ENCODE measurements at regions not wholly inside any gene's neighbourhood (a gene's known extent, or its start where the extent isn't known, plus 50 kb on each side); places are given as distances from the start of the nearest gene placed in this dataset.

GRCh38 chr7:25626451-25627131 lies 398.3 kb upstream of the NPVF start:
- no peak for DNase-seq
- intact Hi-C loops (cut with DNase I) = no loop called here

DNA sequence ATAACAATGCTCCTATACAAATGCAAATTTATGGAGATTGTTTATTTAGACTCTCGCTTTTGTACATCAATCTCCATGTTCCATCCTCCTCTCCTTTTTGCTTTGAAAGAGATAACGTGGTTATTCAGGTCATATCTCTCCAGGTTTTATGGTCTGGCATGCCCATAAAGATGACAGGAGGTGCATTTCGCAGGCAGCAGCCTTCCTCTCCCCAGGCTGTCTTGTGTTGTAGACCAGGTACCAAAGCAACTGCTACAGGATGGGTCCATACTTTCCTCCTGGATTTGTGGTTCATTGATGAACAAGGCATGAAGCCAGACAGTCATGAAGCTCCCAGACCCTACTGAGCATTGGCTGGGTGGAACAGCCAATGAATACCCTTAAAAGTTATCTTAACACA lies 400.2 kb upstream of the NPVF start:
- DNase-seq = no peak

GRCh38 chr7:25632616-25633015 lies 404.3 kb upstream of the NPVF start:
- DNase-seq = no peak
- intact Hi-C loops (cut with DNase I) = no loop called here

More for the DNA sequence above, 400.2 kb upstream of the NPVF start:
- intact Hi-C loops (cut with DNase I) = no loop called here

DNA sequence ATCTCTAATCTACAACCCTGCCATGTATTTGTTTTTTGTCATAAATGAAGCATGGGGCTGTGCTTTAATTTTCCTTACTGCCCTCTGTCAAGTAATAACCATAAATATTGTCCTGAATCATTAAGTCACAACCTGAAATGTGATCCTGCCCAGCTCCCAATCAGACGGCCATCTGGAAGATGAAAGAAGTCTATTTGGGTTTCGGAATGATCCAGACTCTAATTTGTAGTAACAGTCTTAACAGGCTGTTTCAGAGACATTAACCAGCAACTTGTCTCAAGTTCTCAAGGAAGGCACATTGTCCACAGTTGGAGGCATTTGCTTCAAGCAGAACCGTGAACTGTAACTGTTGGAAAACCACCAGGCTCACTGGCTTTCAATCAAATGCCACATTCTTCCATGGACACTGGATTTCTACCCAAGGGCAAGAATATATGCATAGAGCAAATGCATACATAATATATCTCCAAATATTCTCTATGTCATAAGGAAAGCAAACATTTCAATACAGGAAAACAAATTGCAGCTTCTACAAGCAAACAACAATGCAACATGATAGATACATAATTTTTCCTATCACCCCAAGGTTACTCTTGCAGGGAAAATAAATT lies 405.2 kb upstream of the NPVF start:
- intact Hi-C loops (cut with DNase I) = no loop called here
- DNase-seq = no peak

DNA sequence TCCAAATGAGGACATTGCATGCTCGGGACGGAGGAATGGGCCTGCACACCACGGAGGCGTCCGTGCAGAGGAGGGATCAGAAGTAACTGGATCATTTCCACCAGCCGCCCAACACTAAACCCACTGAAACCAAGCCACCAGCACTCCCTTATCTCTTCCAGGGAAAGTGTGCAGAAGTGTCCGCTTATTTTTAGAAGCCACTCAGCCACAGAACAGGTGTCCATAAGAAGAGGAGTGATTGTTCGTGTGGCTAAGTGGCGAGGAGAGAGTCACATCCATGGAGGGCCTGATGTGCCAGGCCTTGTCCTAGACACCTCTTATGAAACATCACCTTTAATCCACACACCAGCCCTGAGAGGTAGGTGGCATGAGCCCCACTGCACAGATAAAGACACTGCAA lies 407.9 kb upstream of the NPVF start:
- no peak for DNase-seq
- intact Hi-C loops (cut with DNase I) = no loop called here

- no peak for DNase-seq
- intact Hi-C loops (cut with DNase I) = no loop called here
Measured at GRCh38 chr7:25636871-25637283, 408.6 kb upstream of the NPVF start.

DNA sequence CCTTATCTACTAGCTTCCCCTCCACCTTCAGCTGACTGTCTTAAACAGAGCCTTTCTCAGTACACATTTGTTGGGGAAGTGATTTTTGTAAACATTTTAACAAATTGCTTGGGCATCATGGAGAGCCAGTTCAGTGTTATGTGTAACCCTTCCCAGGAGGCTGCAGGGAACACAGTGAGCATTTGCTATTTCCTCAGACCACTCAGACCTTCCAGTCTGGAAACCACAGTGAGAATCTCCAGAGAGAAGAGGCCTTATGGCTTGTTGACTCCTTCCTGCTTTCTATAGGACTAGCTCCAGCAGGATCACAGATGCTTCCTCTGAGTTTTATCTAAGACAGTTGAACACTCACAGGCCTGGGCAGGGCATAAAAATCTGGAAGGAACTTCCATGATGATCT lies 409.8 kb upstream of the NPVF start:
- intact Hi-C loops (cut with DNase I) = no loop called here

DNA sequence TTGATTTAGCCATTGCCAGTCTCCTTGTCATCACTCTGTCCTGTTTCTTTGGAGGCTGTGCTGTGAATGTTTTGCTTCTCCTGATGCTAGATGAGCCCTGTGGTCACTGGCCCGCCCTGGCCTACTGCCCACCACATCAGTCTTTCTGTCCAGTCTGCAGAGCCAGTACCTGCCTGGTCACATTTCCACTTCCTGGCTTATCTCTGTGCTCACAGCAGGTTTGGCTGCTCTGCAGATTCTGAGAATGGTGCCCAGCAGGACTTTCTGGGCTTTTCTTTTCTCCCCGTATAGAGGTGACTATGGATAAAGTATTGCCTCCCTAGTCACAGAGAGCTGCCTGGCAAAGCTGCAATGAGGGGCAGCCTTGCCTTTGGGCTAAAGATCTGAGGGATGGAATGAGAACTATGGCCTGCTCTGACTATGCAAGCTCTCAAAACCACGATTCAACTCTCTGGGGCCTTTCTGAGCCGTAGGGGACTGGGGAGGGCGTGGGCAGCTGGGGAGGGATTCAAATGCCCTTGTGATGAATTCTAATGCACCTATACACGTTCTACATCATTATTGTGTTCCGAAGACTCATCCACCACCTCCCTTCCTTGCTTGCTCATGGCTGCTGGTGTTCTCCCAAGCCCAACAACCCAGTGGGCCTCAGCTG lies 410.4 kb upstream of the NPVF start:
- intact Hi-C loops (cut with DNase I) = no loop called here

More for the DNA sequence above, 409.8 kb upstream of the NPVF start:
- DNase-seq = no peak

DNA sequence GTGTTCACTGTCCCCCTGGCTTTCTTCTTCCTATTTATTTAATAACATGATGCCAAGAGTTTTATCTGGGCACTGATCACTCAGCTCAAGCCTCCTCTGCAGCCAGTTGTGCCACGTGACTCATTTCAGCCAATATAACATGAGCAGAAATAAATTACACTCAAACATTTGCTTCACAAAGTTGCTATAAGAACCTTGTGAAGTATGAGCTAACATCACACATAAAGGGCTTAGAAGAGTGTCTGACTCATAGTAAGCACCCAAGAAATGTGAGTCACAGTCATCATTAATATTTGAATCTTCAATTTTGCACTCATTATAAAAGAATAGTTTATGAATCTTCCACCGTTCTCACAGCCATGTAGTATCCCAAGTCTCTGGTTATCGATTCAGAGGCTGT lies 414.6 kb upstream of the NPVF start:
- intact Hi-C loops (cut with DNase I) = no loop called here
- no peak for DNase-seq

More for the DNA sequence above, 410.4 kb upstream of the NPVF start:
- no peak for DNase-seq

DNA sequence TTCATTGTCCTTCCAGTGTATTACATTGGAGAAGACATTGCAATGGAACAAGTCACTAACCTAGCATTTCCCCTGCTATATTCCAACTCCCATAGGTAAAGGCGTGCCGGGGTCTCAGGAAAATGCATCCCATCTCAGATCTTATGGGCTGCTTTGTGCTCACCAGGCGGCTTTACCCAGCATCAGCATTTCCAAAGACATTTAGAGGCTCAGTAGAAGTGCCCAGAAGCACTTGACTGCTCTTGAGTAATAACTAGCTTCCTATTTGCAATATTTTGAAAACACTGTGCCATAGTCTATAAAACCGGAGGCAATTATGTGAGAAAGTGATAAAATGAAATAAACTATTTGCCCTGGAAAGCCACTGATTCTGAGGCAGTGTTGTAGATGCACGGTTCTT lies 415.0 kb upstream of the NPVF start:
- no peak for DNase-seq
- intact Hi-C loops (cut with DNase I) = no loop called here

DNA sequence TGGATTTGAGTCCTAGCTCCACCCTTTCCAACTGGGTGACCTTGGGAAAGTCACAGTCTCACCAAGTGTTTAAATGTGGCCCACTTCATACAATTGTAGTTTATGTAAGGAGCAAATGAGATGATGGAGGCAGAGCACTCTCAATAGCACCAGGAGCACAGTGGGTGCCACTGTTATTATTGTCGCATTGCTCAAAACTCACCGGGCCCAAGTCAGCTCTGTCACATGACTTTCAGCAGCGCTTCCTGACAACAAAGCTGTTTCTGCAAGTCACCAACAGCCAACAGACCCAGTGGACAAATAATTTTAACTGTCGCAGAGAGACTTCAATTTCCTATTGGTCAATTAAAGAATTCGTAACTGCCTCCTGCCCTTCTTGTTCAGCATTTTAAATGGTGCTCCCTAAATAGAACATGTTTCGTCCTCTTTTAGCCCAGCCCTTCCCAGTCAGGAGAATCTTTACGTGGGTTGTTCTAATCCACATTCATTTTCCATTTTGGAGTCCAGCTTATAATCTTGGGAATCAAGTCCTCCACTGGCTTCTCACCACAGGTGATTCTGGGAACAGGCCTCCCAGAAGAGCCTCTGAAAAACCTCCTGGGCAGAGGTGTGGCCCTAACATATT lies 415.6 kb upstream of the NPVF start:
- intact Hi-C loops (cut with DNase I) = no loop called here
- DNase-seq = peak in 1 of 42 donors; percentile 15

DNA sequence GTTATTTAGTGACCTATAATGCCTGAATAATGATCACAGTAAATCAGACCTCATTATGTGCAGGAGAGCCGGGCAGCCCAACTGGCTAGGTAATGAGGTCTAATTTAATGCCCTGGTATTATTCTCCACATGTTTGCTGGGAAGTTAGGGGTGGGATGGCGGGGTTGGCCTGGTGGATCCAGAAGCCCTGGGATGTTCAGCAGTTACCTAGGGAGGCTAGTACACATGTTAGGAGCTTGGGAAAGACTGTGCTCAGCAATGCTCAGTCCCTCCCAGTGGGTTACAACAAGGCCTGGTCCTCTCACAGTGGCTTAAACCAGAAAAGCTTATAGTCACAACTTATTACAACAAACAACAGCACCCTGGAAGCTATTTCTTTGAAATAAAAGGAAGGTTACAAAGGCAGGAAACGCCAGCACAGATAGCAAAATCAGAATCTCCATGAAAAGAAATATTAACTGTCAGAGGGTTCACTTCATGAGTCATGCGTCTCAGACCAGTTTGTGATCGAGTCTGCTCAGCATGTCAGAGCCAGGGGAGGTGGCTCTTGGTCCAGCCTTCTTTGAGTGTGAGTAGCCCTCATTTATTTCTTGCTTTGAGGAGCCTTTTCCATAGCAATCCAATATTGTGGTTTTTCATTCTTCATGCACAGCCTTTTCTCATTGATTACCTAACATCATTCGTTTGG lies 418.6 kb upstream of the NPVF start:
- DNase-seq = no peak
- intact Hi-C loops (cut with DNase I) = no loop called here

DNA sequence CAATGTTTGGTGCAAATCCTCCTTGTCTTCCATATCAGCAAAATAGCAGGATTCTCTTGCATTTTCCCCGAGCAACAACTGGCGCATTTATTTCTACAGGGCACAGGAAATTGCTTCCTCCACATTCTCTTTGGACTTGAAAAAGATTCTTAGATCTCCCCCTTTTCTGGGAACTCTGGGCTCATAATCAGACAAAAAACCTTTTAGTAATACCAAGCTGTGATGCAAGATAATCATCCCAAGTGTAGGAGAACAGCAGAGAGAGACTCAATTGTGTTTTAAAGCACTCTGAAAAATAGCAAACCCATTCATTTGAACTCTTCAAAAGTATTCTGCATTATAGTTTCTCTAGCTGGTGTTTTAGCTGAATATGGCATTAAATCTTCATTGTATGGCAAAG lies 419.6 kb upstream of the NPVF start:
- intact Hi-C loops (cut with DNase I) = no loop called here
- DNase-seq = no peak

DNA sequence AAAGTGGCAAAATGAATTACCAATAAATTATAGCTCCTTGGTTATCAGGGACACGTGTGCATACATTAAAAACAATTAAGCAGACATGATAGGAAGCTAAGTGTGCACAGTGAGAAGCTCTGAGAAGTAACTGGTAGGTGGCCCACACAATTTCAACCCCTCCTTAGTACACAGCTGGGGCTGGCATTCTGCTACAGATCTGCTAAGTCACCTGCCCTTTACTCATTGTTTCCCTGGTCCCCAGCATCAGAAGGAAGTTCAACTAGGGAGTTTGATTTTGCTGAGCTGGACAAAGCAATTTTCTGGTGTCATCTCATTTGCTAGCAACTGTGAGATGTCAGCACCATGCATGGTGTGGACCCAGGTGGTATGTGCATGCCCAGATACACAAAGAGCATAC lies 424.1 kb upstream of the NPVF start:
- DNase-seq = no peak
- intact Hi-C loops (cut with DNase I) = no loop called here

GRCh38 chr7:25653384-25653783 lies 425.1 kb upstream of the NPVF start:
- DNase-seq = no peak
- intact Hi-C loops (cut with DNase I) = no loop called here

- intact Hi-C loops (cut with DNase I) = no loop called here
- DNase-seq = no peak
Measured at GRCh38 chr7:25656071-25656470, 427.8 kb upstream of the NPVF start.

DNA sequence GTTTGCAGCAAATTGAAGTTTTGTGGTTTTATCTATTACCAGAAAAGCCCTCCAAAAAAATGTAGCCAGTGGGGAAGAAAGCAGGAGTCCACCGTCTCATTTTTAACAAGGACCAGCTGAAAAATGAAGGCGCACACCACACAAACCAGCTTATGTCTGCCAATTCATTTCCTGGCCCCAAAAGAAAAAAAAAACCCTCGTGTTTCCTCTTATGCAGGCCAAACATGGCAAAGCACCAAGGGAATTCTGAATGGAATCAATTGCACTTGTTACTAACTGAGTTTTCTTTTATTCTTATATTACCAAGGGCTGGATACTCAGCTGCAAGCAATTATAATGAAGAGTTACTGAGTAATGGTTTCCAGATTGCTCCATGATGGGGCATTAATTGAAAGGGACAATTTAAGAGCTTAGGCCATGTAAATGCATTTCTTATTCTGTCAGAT lies 428.3 kb upstream of the NPVF start:
- peak in 5 of 42 donors; percentile 12 to 57 (median 19) for DNase-seq
- intact Hi-C loops (cut with DNase I) = no loop called here

- intact Hi-C loops (cut with DNase I) = no loop called here
Measured at GRCh38 chr7:25658375-25658774, 430.1 kb upstream of the NPVF start.

GRCh38 chr7:25659841-25660240 lies 431.6 kb upstream of the NPVF start:
- no peak for DNase-seq
- intact Hi-C loops (cut with DNase I) = no loop called here

More at GRCh38 chr7:25658375-25658774, 430.1 kb upstream of the NPVF start:
- DNase-seq = no peak
